Loucy (cell line): ENCODE measurements at regions not wholly inside any gene's neighbourhood (a gene's known extent, or its start where the extent isn't known, plus 50 kb on each side); places are given as distances from the start of the nearest gene placed in this dataset.

ENCODE experiments used
- CTCF ChIP-seq: fragments of 200-600 bp; sonication (generic); conservative IDR thresholded peaks from 2 replicates; pipeline ENCODE4 v1.5.1; 2014; ENCODE audit warnings: mild to moderate bottlenecking, antibody characterized with exemption, low read length
- EZH2phosphoT487 ChIP-seq: fragments of 200-600 bp; IDR thresholded peaks from 2 replicates; pipeline ENCODE4 v1.6.1; 2018; ENCODE audit warnings: antibody characterized with exemption, mild to moderate bottlenecking, moderate library complexity, borderline replicate concordance

GRCh38 chr14:84751745-84752144 is 778.2 kb upstream of the FLRT2 start:
- no peak for TF ChIP-seq EZH2phosphoT487
- TF ChIP-seq CTCF, result no peak
